Peyer's patch (tissue), 4 donors: ENCODE measurements at regions not wholly inside any gene's neighbourhood (a gene's known extent, or its start where the extent isn't known, plus 50 kb on each side); places are given as distances from the start of the nearest gene placed in this dataset.

Experiments
- CTCF ChIP-seq, 6 experiments: fragments of 450-650 bp in 4 of 6; fragments of 200-600 bp in 2 of 6; sonication (generic) in 1 of 6; IDR thresholded peaks; one replicate each; pipeline ENCODE4 v1.5.1; 2017 to 2019; ENCODE audit warnings: antibody characterized with exemption in 6 of 6, mild to moderate bottlenecking in 3 of 6, moderate library complexity in 1 of 6
- POLR2A ChIP-seq, 2 donors: fragments of 450-650 bp; IDR thresholded peaks; one replicate each; pipeline ENCODE4 v1.5.1; 2017; ENCODE audit warnings: antibody characterized with exemption in 2 of 2, mild to moderate bottlenecking in 2 of 2, moderate library complexity in 2 of 2

- TF ChIP-seq CTCF (IDR thresholded peaks at IDR 0.05) (no peak), POLR2A (IDR thresholded peaks at IDR 0.05) (no peak)
These were observed 179.1 kb upstream of the KLHL4 start for GRCh38 chrX:87338510-87338909.
